OCI-LY3 (cell line): ENCODE measurements at regions not wholly inside any gene's neighbourhood (a gene's known extent, or its start where the extent isn't known, plus 50 kb on each side); places are given as distances from the start of the nearest gene placed in this dataset.
A peak's percentile ranks its signal among the peaks of the same experiment; 100 is the strongest.
"Not testable (repeated sequence)": the region's sequence is repeated elsewhere in the genome, so short reads cannot be mapped to it uniquely, and the experiment has no call there.

Experiments used
- H2AFZ ChIP-seq: fragments of 200-600, 300-600 bp; shearing (Covaris generic); 2 replicates; pipeline ENCODE4 v1.6.0; 2014; ENCODE audit warnings: antibody characterized with exemption, low read depth, low read length
- H3K27ac ChIP-seq: fragments of 200-600, 300-600 bp; sonication (generic); 2 replicates; pipeline ENCODE4 v1.5.1; 2014; ENCODE audit warnings: mild to moderate bottlenecking, low read length, moderate library complexity, mixed read lengths
- H3K27me3 ChIP-seq: fragments of 200-600, 300-600 bp; sonication (generic); 2 replicates; pipeline ENCODE4 v1.6.1; 2014; ENCODE audit warnings: low read depth, low read length, mixed read lengths
- H3K36me3 ChIP-seq: fragments of 200-600, 300-600 bp; sonication (generic); replicated peaks from 2 replicates; pipeline ENCODE3; 2014; ENCODE audit warnings: low read depth, low read length, mixed read lengths
- H3K4me1 ChIP-seq: fragments of 300-600, 200-600 bp; sonication (generic); 2 replicates; pipeline ENCODE4 v1.6.1; 2014; ENCODE audit warnings: low read length, mixed read lengths
- H3K4me2 ChIP-seq: fragments of 200-600, 300-600 bp; sonication (generic); 2 replicates; pipeline ENCODE4 v1.6.1; 2014; ENCODE audit warnings: low read length, mixed read lengths
- H3K4me3 ChIP-seq: fragments of 300-600, 200-600 bp; sonication (generic); 2 replicates; pipeline ENCODE4 v1.5.1; 2014; ENCODE audit warnings: antibody characterized with exemption, mild to moderate bottlenecking, low read length, moderate library complexity
- H3K79me2 ChIP-seq: fragments of 300-600, 200-600 bp; shearing (Covaris generic); 2 replicates; pipeline ENCODE4 v1.6.1; 2014; ENCODE audit warnings: mild to moderate bottlenecking, low read length, mixed read lengths
- H3K9ac ChIP-seq: fragments of 300-600, 200-600 bp; shearing (Covaris generic); 2 replicates; pipeline ENCODE4 v1.6.0; 2014; ENCODE audit warnings: mild to moderate bottlenecking, low read length, moderate library complexity
- H3K9me3 ChIP-seq: fragments of 200-600, 300-600 bp; shearing (Covaris generic); 2 replicates; pipeline ENCODE4 v1.6.1; 2014; ENCODE audit warnings: low read length, mixed read lengths; ENCODE audit not compliant: insufficient read depth
- H4K20me1 ChIP-seq: fragments of 200-600, 300-600 bp; sonication (generic); 2 replicates; pipeline ENCODE4 v1.6.1; 2016; ENCODE audit warnings: low read length, mixed read lengths; ENCODE audit not compliant: insufficient read depth
- EZH2phosphoT487 ChIP-seq: fragments of 200-600 bp; shearing (Covaris generic); IDR thresholded peaks from 2 replicates; pipeline ENCODE4 v1.6.1; 2018; ENCODE audit warnings: antibody characterized with exemption, mixed run types, low read depth
- TF ChIP-seq, protein P1 (sequence below): fragments of 200-600, 300-600 bp; sonication (generic); IDR thresholded peaks from 2 replicates; pipeline ENCODE4 v1.5.1; 2014; ENCODE audit warnings: antibody characterized with exemption, low read length, low read depth

DNA sequence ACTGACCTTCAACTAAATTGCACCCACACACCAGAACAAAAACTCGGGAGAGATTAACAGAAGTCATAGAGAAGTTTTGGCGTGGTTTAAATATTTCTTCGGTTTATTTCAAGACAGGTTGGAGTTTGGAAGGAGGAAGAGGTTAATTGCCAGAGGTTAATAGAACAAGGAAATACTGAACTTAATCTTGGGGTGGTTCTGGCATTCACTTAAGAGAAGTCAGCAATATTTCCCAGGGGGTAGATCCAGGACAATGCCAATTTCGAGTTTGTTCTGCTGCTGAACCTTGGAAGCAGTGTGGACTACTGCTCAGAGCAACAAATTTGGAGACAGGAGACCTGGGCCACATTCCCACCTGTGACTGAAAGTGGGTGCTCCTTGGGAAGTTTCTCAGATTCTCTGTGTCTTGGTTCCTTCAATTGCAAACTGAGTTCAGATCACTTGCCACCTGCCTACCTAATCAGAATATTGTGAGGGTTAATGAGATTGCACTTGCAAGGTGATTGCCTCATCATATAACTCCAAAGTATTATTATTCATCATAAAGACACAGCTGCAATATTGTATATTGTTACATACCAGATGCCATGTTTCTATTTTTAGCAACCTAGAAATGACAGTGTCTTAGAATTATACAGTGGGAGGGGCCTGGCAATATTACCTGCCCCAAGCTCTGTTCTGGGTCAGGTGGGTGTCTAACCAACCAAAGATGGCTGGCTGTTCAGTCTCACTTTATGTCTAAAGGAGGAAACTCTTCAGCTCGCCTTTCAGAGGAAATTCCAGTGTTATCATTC, 217.4 kb downstream of the CDCA7 start:
- H3K9me3 ChIP-seq = no peaks in the 10 kb centered on the region
- no peaks in the 10 kb centered on the region for H3K27me3 ChIP-seq
- no peaks in the 10 kb centered on the region for H4K20me1 ChIP-seq
- TF ChIP-seq, protein P1, sequence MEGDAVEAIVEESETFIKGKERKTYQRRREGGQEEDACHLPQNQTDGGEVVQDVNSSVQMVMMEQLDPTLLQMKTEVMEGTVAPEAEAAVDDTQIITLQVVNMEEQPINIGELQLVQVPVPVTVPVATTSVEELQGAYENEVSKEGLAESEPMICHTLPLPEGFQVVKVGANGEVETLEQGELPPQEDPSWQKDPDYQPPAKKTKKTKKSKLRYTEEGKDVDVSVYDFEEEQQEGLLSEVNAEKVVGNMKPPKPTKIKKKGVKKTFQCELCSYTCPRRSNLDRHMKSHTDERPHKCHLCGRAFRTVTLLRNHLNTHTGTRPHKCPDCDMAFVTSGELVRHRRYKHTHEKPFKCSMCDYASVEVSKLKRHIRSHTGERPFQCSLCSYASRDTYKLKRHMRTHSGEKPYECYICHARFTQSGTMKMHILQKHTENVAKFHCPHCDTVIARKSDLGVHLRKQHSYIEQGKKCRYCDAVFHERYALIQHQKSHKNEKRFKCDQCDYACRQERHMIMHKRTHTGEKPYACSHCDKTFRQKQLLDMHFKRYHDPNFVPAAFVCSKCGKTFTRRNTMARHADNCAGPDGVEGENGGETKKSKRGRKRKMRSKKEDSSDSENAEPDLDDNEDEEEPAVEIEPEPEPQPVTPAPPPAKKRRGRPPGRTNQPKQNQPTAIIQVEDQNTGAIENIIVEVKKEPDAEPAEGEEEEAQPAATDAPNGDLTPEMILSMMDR = no peak
- no peak for TF ChIP-seq EZH2phosphoT487
- peak overlapping the region; percentile 43; the same call in 1 of the 2 replicates for H2AFZ ChIP-seq
- H3K4me2 ChIP-seq = peak overlapping the region; percentile 50
- no peaks in the 10 kb centered on the region for H3K36me3 ChIP-seq
- H3K4me1 ChIP-seq = peaks cover 36% of the 10 kb centered on the region
- peak overlapping the region; percentile 21 for H3K4me3 ChIP-seq
- H3K27ac ChIP-seq = no peak overlapping the region
- no peak overlapping the region for H3K9ac ChIP-seq
- no peaks in the 10 kb centered on the region for H3K79me2 ChIP-seq

DNA sequence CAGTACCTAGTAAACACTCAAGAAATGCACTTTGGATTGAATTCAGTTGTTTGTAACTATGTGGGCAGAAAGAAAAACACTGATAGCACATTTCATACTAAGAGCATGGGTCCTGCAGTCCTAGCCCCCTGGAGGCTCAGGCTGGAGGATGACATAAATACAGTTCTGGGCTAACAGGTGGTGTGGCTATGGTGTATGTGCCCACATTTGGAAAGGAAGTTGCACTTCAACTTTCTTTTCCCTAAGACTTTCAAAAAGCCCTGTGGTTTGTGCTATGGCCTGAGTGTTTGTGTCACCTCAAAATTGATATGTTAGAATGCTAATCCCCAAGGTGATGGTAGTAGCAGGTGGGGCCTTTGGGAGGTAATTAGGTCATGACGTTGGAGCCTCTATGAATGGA, 218.2 kb downstream of the CDCA7 start:
- Histone ChIP-seq H3K36me3 (no peaks in the 10 kb centered on the region), H3K27me3 (no peaks in the 10 kb centered on the region), H4K20me1 (no peaks in the 10 kb centered on the region), H3K4me1 (peaks cover 36% of the 10 kb centered on the region), H3K9me3 (no peaks in the 10 kb centered on the region), H3K9ac (no peak overlapping the region), H2AFZ (0 out of 2 replicates have a peak overlapping the region, but pooled peaks have one; percentile 30), H3K79me2 (no peaks in the 10 kb centered on the region), H3K27ac (no peak overlapping the region), H3K4me3 (no peak overlapping the region), H3K4me2 (0 out of 2 replicates have a peak overlapping the region, but pooled peaks have one; percentile 22)
- no peak for TF ChIP-seq EZH2phosphoT487
- TF ChIP-seq, protein P1 = no peak

DNA sequence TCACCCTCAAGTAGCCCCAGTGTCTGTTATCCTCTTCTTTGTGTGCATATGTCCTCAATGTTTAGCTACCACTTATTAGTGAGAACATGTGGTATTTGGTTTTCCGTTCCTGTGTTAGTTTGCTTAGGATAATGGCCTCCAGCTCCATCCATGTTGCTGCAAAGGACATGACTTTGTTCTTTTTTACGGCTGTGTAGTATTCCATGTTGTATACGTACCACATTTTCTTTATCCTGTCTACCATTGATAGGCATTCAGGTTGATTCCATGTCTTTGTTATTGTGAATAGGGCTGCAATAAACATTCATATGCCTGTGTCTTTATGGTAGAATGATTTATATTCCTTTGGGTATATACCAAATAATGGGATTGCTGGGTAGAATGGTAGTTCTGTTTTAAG, 219.1 kb downstream of the CDCA7 start:
- H3K79me2 ChIP-seq, H3K27me3 ChIP-seq, H3K4me2 ChIP-seq, H3K27ac ChIP-seq, H3K9ac ChIP-seq, H2AFZ ChIP-seq, H4K20me1 ChIP-seq, H3K4me3 ChIP-seq, H3K36me3 ChIP-seq, H3K9me3 ChIP-seq: not testable (repeated sequence)
- H3K4me1 ChIP-seq = peaks cover 36% of the 10 kb centered on the region

DNA sequence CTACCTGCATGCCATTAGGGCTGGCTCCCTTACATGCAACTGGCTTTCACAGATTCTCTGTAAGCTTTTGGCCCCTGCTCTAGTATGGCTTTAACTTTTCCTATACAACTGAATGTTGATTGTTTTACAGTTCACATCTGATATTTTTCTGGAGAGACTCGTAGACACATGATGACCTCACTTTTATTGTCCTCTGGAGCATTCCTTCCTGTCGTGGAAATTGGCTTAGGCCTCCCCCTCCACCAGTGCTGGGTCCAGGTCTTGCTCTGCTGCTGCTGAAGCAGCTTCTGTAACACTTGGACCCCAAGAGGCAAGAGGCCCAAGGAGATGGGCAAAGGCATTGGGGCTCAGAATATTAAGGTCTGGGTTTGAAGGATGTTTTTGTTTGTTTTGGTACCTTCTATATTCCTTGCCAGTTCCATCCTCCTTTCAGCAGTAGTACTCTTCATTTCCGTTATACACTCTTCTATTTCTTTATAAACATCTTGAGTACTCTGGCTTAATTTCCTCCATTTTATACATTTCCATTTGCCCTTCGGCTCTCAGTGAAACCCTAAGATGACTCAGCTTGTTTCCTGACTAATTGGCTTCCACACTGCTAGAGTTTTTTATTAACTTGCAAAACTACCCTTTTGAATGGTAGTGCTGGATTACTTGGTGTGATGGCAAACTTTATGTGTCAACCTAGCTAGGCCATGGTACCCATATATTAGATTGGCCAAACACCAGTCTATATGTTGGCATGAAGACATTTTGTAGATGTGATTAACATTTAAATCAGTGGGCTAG, 219.8 kb downstream of the CDCA7 start:
- Histone ChIP-seq H3K36me3 (no peaks in the 10 kb centered on the region), H3K4me2 (peak overlapping the region; percentile 36), H3K27me3 (no peaks in the 10 kb centered on the region), H4K20me1 (no peaks in the 10 kb centered on the region), H2AFZ (no peak overlapping the region), H3K4me3 (peak overlapping the region; percentile 30; the same call in 1 of the 2 replicates), H3K27ac (peak overlapping the region; percentile 12; the same call in 1 of the 2 replicates), H3K9ac (no peak overlapping the region), H3K79me2 (no peaks in the 10 kb centered on the region), H3K4me1 (peaks cover 36% of the 10 kb centered on the region), H3K9me3 (no peaks in the 10 kb centered on the region)
- no peak for TF ChIP-seq EZH2phosphoT487
- TF ChIP-seq, protein P1 = no peak
